ENCODE measurements at regions not wholly inside any gene's neighbourhood (a gene's known extent, or its start where the extent isn't known, plus 50 kb on each side); places are given as distances from the start of the nearest gene placed in this dataset.

- TF ChIP-seq POLR2AphosphoS5 (IDR thresholded peaks at IDR 0.05), result no peak
- TF ChIP-seq CTCF (IDR thresholded peaks at IDR 0.05), result no peak
These were observed 85.4 kb downstream of the IRX2 start for GRCh38 chr5:2666081-2666480.
